ENCODE measurements at regions not wholly inside any gene's neighbourhood (a gene's known extent, or its start where the extent isn't known, plus 50 kb on each side); places are given as distances from the start of the nearest gene placed in this dataset.
"Not testable (repeated sequence)": the region's sequence is repeated elsewhere in the genome, so short reads cannot be mapped to it uniquely, and the experiment has no call there.

- TF ChIP-seq, protein P1, sequence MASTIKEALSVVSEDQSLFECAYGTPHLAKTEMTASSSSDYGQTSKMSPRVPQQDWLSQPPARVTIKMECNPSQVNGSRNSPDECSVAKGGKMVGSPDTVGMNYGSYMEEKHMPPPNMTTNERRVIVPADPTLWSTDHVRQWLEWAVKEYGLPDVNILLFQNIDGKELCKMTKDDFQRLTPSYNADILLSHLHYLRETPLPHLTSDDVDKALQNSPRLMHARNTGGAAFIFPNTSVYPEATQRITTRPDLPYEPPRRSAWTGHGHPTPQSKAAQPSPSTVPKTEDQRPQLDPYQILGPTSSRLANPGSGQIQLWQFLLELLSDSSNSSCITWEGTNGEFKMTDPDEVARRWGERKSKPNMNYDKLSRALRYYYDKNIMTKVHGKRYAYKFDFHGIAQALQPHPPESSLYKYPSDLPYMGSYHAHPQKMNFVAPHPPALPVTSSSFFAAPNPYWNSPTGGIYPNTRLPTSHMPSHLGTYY (CRISPR knock-in tag; IDR thresholded peaks at IDR 0.05): no peak
Observed at GRCh38 chr3:10692039-10692622, 123.9 kb upstream of the SLC6A11 start (continued).

- Mint-ChIP-seq H3K27me3 (ENCODE audit: low read depth) (peaks cover 7% of the 10 kb centered on the region), H3K36me3 (no peaks in the 10 kb centered on the region), H3K4me1 (no peaks in the 10 kb centered on the region), H3K9me3 (no peaks in the 10 kb centered on the region), H3K4me3 (no peak overlapping the region), H3K27ac (no peak overlapping the region)
- ChIA-PET POLR2A (no interaction called here), CTCF (interaction anchor here (0.9 to 1.0 kb wide), 2 partner anchors 47 to 140 kb away, joined by 3 read pairs; no protein-coding TSS in a partner anchor)
- DNase-seq (ENCODE audit: low spot score) (no peak), ATAC-seq (no peak)
- no peak for TF ChIP-seq ZNF423 (CRISPR knock-in tag; IDR thresholded peaks at IDR 0.05)
Observed at GRCh38 chr3:10693457-10693856, 122.6 kb upstream of the SLC6A11 start.

DNA sequence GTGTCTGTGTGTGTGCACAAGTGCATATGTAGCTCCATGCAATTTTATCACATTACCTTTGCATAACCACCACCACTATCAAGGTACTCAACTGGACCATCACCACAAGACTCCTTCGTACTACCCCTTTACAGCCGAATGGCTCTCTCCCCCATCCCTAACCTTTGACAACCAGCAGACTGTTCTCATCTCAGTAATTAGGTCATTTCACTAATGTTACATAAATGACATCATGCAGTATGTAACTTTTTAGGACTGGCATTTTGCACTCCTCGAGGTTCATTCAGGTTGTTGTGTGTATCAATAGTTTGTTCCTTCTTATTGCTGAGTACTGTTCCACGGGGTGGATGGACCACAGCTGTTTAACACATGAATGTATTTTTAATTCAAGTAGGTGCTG lies 121.8 kb upstream of the SLC6A11 start:
- H3K27ac Mint-ChIP-seq: no peak overlapping the region
- no peak for DNase-seq (ENCODE audit: low spot score)
- no peak for ATAC-seq
- CTCF ChIA-PET: interaction anchor here (0.9 to 1.0 kb wide), 2 partner anchors 46 to 140 kb away, joined by 3 read pairs; no protein-coding TSS in a partner anchor
- H3K9me3 Mint-ChIP-seq: no peaks in the 10 kb centered on the region
- H3K36me3 Mint-ChIP-seq: no peaks in the 10 kb centered on the region
- H3K4me1 Mint-ChIP-seq: no peaks in the 10 kb centered on the region
- no peak overlapping the region for H3K4me3 Mint-ChIP-seq
- H3K27me3 Mint-ChIP-seq (ENCODE audit: low read depth): peaks cover 7% of the 10 kb centered on the region
- POLR2A ChIA-PET: no interaction called here
- TF ChIP-seq EMX1 (CRISPR knock-in tag; IDR thresholded peaks at IDR 0.05) (no peak), ZNF317 (CRISPR knock-in tag; IDR thresholded peaks at IDR 0.05; ENCODE audit: borderline replicate concordance, low read depth) (no peak), RORB (CRISPR knock-in tag; IDR thresholded peaks at IDR 0.05) (no peak), JAZF1 (CRISPR knock-in tag; IDR thresholded peaks at IDR 0.05) (no peak), NR3C1 (CRISPR knock-in tag; conservative IDR thresholded peaks at IDR 0.05; ENCODE audit: low read depth) (no peak), ZNF232 (CRISPR knock-in tag; IDR thresholded peaks at IDR 0.05) (no peak), PRRX2 (CRISPR knock-in tag; IDR thresholded peaks at IDR 0.05) (no peak), SOX15 (CRISPR knock-in tag; IDR thresholded peaks at IDR 0.05) (no peak), ESRRA (CRISPR knock-in tag; IDR thresholded peaks at IDR 0.05; ENCODE audit: borderline replicate concordance) (no peak), FOXP1 (CRISPR knock-in tag; IDR thresholded peaks at IDR 0.05; ENCODE audit: borderline replicate concordance) (no peak), KAT7 (CRISPR knock-in tag; IDR thresholded peaks at IDR 0.05; ENCODE audit: borderline replicate concordance) (no peak), PRDM15 (CRISPR knock-in tag; IDR thresholded peaks at IDR 0.05) (no peak), MYBL2 (CRISPR knock-in tag; IDR thresholded peaks at IDR 0.05) (no peak), ZNF219 (CRISPR knock-in tag; IDR thresholded peaks at IDR 0.05; ENCODE audit: borderline replicate concordance) (no peak), MAX (CRISPR knock-in tag; IDR thresholded peaks at IDR 0.05) (no peak), MXD4 (CRISPR knock-in tag; IDR thresholded peaks at IDR 0.05; ENCODE audit: borderline replicate concordance) (no peak), CREB1 (CRISPR knock-in tag; IDR thresholded peaks at IDR 0.05) (no peak)
- TF ChIP-seq, protein P2, sequence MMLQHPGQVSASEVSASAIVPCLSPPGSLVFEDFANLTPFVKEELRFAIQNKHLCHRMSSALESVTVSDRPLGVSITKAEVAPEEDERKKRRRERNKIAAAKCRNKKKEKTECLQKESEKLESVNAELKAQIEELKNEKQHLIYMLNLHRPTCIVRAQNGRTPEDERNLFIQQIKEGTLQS (CRISPR knock-in tag; conservative IDR thresholded peaks at IDR 0.05): no peak
- TF ChIP-seq, protein P3, sequence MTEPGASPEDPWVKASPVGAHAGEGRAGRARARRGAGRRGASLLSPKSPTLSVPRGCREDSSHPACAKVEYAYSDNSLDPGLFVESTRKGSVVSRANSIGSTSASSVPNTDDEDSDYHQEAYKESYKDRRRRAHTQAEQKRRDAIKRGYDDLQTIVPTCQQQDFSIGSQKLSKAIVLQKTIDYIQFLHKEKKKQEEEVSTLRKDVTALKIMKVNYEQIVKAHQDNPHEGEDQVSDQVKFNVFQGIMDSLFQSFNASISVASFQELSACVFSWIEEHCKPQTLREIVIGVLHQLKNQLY (CRISPR knock-in tag; IDR thresholded peaks at IDR 0.05): no peak
- TF ChIP-seq, protein P4, sequence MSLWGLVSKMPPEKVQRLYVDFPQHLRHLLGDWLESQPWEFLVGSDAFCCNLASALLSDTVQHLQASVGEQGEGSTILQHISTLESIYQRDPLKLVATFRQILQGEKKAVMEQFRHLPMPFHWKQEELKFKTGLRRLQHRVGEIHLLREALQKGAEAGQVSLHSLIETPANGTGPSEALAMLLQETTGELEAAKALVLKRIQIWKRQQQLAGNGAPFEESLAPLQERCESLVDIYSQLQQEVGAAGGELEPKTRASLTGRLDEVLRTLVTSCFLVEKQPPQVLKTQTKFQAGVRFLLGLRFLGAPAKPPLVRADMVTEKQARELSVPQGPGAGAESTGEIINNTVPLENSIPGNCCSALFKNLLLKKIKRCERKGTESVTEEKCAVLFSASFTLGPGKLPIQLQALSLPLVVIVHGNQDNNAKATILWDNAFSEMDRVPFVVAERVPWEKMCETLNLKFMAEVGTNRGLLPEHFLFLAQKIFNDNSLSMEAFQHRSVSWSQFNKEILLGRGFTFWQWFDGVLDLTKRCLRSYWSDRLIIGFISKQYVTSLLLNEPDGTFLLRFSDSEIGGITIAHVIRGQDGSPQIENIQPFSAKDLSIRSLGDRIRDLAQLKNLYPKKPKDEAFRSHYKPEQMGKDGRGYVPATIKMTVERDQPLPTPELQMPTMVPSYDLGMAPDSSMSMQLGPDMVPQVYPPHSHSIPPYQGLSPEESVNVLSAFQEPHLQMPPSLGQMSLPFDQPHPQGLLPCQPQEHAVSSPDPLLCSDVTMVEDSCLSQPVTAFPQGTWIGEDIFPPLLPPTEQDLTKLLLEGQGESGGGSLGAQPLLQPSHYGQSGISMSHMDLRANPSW (CRISPR knock-in tag; conservative IDR thresholded peaks at IDR 0.05; ENCODE audit: low read depth): no peak

DNA sequence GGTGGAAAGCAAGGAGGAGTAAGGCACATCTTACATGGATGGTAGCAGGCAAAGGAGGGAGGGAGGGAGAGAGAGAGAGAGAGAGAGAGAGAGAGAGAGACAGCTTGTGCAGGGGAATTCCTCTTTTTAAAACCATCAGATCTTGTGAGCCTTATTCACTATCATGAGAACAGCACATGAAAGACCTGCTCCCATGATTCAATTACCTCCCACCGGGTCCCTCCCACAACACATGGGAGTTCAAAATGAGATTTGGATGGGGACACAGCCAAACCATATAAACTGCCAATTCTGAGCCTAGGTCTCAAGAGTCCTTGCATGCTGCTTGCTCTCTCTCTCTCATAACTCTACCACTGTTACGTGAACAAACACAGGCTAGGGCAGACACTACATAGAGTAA lies 120.8 kb upstream of the SLC6A11 start:
- H3K4me1 Mint-ChIP-seq; H3K4me3 Mint-ChIP-seq; H3K27me3 Mint-ChIP-seq (ENCODE audit: low read depth); H3K9me3 Mint-ChIP-seq; CTCF ChIA-PET; ATAC-seq; H3K27ac Mint-ChIP-seq; H3K36me3 Mint-ChIP-seq; DNase-seq (ENCODE audit: low spot score); POLR2A ChIA-PET: not testable (repeated sequence)
